ENCODE measurements at regions not wholly inside any gene's neighbourhood (a gene's known extent, or its start where the extent isn't known, plus 50 kb on each side); places are given as distances from the start of the nearest gene placed in this dataset.

DNA sequence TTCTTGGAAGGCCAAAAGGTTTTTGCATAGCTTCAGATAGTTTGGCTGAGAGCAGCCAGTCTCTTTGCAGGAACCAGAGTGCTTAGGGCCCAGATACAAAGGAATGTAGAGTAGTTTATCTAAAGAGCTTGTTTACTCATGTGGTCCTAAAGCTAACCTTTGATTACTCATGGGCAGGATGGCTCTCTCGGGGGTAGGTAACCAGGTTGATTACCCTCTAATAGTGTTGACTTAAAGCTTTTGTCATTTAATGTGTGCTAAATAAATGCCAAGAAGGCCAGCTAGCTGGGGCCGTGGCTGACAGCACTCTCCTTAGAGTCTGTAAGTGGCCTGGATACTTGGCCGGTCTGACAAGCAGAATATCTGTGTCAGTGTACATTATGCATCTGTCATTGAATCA is 69.7 kb upstream of the MAGEB16 start:
- TF ChIP-seq CTCF (IDR thresholded peaks at IDR 0.05; ENCODE audit: poor library complexity, severe bottlenecking) (no peak), MXI1 (conservative IDR thresholded peaks at IDR 0.05; ENCODE audit: poor library complexity, severe bottlenecking) (no peak), TAF1 (IDR thresholded peaks at IDR 0.05; ENCODE audit: low read depth) (no peak), EZH2 (IDR thresholded peaks at IDR 0.05; ENCODE audit: borderline replicate concordance, insufficient read depth, low read length, poor library complexity, severe bottlenecking) (no peak)

All from neural cell (in vitro differentiated cells).